Limb (tissue), 2 donors: ENCODE measurements at regions not wholly inside any gene's neighbourhood (a gene's known extent, or its start where the extent isn't known, plus 50 kb on each side); places are given as distances from the start of the nearest gene placed in this dataset.
"Not testable (repeated sequence)": the region's sequence is repeated elsewhere in the genome, so short reads cannot be mapped to it uniquely, and the experiment has no call there.

ENCODE experiments used
- DNase-seq, 2 donors: peaks; one replicate each; pipeline ENCODE4 v3.0.0-alpha.2; 2016; ENCODE audit errors: extremely low spot score in 2 of 2

DNA sequence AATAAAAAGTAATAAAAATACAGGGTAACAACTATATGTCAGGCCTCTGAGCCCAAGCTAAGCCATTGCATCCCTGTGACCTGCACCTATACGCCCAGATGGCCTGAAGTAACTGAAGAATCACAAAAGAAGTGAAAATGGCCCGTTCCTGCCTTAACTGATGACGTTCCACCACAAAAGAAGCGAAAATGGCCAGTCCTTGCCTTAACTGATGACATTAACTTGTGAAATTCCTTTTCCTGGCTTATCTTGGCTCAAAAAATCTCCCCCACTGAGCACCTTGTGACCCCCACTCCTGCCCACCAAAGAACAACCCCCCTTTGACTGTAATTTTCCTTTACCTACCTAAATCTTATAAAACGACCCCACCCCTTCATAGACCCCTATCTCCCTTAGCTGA, 963.8 kb downstream of the FAM181B start:
- not testable (repeated sequence) for DNase-seq

DNA sequence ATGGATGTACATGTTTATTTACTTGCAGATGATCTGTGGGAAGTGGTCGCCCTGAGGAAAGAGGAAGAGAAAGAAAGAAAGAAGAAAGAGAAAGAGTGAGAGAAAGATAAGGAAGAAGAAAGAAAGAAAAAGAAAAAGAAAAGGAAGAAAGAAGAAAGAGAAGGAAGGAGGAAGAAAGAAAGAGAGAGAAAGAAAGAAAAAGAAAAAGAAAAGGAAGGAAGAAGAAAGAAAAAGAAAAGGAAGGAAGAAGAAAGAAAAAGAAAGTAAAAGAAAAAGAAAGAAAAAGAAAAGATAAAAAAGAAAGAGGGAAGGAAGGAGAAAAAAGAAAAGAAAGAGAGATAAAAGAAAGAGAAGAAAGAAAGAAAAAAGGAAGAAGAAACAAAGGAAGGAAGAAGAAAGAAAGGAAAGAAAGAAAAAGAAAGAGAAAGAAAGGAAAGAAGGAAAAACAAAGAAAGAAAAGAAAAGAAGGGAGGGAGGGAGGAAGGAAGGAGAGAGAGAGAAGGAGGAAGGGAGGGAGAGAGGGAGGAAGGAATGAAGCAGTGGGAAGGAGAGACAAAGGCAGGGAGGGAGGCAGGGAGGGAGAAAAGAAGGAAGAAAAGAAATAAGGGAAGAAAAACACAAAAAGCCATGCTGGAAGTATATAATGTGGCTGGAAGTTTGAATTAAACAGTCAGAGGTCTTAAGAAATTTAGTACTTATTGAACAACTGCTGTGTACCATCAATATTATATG, 976.6 kb downstream of the FAM181B start:
- no peak for DNase-seq

DNA sequence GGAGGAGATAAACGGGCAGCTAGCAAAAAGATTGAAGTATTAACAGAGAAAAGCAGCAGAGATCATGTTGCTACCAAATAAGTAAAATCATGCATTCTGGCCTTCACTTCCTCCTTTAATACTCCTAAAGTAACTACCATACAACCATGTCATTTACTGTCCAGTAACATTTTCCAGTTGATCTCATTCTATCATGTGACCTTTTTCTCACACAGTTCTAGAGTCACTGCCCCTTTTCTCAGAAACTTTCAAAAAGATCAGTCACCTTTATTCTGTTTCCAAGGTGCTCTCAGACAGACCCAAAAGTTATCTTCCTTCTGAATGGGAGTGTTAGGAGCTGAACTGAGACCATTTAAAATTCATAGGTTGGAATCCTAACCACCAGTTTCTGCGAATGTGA, 984.4 kb downstream of the FAM181B start:
- no peak for DNase-seq

DNA sequence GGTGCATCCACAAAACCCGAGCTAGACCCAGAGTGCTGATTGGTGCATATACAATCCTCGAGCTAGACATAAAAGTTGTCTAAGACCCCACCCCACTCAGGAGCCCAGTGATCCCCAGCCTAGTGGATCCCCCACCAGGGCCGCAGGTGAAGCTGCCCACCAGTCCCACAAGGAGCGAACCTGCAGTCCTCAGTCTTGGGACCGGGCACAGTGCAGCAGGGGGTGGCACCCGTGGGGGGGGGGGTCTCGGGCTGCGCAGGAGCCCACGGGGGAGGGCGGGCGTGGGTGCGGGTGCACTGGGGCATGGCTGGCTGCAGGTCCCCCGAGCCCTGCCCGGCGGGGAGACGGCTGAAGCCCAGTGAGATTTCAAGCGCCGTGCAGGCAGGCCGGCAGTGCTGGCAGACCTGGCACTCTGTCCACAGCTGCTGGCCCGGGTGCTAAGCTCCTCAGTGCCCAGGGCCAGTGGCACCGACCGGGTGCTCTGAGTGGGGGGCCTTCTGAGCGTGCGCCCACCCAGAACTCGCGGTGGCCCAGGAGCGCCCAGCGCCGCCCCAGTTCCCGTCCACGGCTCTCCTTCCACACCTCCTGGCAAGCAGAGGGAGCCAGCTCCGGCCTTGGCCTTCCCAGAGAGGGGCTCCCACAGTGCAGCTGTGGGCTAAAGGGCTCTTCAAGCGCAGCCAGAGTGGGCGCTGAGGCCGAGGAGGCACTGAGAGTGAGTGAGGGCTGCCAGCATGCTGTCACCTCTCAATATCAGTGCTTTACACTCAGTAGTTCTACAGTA, 989.1 kb downstream of the FAM181B start:
- DNase-seq: no peak

DNA sequence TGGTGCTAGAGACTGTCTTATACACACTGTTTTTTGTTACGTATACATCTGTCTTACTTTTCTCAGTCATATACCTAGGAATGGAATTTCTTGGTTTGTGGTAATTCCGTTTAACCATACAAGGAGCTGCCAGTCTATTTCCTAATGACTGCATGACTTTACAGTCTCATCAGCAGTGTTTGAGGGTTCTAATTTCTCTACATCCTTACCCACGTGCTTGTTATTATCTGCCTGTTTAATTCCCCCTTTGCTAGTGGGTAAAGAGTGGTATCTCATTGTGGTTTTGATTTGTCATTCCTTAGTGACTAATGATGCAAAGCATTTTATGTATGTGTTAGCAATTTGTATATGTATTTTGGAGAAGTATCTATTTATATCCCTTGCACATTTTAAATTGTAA, 1008.0 kb downstream of the FAM181B start:
- DNase-seq: no peak

DNA sequence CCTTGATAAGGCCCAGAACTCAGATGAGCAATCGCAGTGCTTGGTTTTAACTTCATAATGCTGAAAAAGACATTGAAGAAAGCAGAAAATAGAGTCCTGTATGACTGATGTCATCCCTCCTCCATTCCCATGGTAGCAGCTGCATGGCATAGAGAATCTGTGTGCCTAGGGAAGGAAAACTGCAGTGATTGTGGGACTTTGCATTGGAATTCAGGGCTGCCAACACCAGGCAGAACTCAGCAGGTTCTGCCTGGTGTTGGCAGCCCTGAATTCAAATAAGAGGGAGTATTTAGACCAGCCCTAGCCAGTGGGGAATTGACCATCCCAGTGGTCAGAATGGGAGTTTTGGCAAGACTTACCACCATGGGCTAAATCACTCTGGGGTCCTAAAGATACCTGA, 1016.0 kb downstream of the FAM181B start:
- no peak for DNase-seq

DNA sequence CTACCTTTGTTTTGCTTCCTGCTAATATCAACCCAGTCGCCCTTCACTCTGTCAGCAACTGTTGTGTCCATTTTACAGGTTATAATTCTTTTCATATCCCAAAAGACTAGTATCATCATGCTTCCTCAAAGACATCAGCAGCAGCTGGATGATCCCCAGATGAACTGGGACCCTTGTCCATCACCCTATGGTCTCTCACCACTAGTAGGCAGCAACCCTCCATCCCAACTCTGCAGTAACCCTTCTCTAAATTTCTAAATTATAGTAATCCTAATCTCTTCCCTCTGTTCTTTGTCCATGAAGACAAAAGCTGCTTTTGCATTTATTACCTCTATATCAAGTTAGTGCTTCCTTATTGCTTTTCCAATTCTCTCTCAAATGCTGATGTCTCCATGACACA, 1025.8 kb downstream of the FAM181B start:
- DNase-seq: no peak

DNA sequence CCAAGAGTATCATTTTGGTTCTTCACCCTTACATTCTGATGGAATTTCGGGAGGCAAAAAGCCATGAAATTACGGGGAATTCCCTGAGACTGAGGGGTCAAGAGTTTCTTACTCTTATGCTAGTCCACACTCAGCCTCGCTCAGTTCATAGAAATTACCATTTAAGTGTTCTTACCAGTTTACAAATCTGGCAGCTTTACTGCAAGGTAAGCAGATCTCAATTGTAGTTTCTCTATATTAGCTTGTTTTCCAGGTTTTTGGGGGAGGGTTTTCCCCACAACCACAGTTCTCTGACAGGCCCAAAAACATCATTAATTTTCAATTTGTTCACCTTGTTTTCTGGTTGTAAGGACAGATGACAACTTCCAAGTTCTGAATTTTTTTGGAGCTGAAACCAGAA, 1028.4 kb downstream of the FAM181B start:
- DNase-seq: no peak

DNA sequence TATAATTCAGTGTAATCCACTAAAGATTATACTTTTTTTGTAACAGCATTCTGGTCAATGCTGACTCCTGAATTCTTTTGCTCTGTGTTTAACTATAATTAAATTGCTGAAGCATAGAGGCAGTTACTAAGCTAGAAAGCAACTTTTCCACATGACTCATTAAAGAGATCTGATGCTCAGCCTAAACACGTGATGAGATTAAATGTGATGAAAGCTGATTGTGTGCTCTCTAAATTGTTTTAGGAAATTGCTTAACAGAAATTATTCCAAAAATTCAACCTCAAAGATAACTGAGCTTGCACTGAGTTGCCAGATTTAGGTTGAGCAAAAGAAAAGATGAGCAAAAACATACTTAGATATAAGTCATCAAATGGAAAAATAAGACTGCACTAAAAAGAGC, 1033.6 kb downstream of the FAM181B start:
- DNase-seq: no peak

DNA sequence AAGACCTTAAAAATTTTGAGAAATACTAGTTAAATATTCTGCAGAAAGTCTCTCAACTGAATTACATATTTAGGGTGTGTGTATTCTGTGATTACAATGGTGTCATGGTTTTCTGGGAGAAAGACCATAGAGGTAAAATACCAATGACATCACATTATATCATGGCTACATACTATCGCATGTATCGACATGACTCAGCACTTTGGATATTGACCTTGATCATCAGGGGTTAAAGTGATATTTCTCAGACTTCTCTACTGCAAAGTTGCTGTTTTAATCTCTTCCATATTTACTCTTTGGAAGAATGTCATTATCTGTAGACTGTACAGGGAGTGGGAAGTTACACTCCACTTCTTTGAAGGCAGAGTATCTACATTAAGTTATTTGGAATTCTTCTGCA, 1046.6 kb downstream of the FAM181B start:
- DNase-seq: no peak

DNA sequence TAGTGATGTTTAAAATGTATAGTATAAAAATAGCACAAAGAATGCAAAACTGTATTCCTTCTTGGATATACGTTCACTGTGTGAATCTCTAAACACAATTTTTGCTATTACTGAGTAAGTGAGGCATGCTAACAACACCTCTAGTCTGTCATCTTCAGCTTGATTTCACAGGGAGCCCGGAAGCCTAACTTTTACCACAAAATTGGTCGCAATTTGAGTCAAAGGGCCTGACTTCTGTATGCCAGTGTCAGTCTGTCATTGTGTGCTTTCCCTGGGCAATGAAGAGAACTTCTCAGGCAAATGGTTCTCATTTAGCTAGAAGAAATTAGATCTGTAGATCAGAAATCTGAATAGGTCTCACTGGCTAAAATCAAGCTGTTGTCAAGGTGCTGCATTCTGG, 1059.5 kb downstream of the FAM181B start:
- DNase-seq: no peak

DNA sequence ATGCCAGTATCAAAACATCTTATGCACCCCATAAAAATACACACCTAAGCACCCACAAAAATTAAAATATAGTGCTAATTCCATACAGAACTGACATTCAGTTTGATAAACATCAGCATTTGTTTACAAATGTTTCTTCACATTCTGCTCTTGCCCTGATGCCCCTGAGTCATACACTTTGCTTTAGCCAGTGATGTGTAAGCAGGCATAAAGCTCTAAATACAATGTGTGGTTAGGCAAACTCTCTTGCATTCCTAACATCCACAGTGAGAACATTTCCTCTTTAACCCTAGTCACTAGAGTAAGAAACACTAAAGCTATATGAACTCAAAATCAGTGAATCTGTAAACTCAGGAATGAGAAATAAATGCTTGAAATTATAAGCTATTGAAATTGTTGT, 1060.7 kb downstream of the FAM181B start:
- no peak for DNase-seq

DNA sequence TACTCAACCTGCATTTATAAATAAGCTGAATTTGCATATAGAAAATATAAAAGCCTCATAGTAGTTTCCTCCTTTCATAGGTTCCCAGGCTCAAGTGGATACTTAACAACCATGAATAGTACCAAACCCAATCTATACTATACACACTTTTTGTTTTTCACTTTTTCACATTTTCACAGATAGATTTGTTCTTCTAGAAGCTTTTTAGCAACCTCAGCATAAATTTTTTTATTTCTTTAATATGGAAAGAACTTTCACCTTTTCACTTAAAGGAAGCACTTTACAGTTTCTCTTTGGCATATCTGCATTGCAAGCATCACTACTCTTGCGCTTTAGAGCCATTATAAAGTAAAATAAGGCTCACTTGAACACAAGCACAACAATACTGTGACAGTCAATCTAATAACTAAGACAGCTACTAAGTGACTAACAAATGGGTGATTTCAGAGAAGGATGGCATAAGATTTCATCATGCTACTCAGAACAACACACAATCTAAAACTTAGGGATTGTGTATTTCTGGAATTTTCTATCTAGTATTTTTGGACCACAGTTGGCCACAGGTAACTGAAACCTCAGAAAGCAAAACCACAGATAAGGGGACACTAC, 1063.6 kb downstream of the FAM181B start:
- no peak for DNase-seq

DNA sequence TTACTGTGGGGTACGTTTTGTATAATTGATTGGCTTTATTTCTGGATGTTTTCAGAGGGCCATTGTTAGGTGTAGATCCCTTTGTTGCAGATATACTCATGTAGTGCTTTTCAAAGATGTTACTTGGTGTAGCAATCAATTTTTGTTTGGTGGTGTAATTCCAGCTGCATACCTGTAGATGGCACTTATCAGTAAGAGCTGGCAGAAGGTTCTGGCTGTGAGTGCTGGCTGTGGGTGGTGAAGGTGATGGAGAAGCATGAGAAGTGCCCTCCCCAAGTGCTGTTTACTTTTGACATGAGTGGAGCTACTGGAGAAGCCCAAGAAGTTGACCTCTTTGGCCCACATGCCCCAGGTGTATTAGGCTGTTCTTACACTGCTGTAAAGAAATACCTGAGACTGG, 1074.9 kb downstream of the FAM181B start:
- DNase-seq: no peak

DNA sequence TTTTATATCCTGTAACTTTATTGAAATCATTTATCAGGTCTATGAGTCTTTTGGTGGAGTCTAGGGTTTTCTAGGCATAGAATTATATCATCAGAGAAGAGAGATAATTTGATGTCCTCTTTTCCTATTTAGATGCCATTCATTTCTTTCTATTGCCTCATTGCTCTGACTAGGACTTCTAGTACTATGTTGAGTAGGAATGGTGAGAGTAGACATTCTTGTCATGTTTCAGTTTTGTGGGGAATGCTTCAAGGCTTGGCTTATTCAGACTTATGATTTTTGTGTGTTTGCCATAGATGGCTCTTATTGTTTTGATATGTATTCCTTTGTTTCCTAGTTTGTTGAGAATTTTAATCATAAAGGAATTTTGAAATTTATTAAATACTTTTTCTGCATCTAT, 1078.3 kb downstream of the FAM181B start:
- DNase-seq: no peak

DNA sequence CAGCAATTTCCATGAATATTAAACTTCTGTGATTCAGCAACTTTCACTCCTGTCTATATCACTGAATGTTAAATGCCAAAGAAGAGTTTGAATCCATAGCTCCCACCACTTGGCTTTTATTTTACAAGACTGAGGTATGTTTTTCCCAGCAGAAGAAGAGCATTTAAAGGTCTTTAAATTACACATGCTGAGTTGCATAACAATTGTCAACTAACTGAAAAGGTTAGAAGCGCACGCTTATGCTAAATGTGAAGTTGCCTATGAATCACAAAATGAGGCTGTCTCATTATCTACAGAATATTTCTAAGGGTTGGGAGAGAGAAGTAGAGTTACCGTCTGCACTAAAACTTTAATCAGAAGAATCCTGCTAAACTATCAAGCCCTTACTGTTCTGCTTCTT, 1086.3 kb downstream of the FAM181B start:
- DNase-seq: no peak

DNA sequence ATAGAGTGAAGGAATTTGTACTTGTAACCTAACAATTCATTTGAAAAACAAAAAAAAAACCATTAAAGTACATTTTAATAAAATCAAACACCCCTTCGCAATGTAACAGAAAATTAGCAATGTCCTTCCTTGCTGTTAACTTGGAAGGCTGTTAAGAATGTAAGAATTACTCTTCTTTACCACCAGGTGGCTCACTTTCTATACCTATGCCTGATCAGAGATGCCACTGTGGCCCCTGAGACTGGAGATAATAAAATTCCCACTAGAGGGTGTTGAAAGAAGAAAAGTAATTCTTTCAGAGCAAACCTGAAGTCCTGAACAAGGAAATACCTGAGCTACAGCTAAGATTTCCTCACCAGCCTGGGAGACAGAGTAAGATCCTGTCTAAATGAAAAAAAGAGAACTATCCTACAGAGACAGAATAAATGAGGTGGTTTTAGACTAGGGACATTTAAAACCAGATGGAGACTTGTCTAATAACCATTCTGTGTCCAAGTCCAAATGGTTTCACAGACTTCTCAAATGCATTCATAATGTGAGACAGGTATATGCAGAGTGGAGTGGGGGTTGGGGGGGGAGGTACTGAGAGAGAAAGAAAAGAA, 1089.3 kb downstream of the FAM181B start:
- peak in 1 of 2 donors; percentile 61 for DNase-seq

DNA sequence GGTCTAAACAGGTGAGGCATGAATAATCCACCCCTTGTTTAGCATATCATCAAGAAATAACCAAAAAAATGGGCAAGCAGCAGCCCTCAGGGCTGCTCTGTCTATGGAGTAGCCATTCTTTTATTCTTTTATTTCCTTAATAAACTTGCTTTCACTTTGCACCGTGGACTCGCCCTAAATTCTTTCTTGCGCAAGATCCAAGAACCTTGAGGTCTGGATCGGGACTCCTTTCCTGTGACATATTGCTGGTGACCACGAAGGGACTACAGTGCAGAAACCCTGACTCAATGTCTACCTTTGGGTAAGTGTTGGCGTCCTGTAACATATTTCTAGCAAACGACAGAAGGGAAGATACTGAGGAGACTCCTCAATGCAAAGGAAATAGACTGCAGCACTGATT, 1099.2 kb downstream of the FAM181B start:
- no peak for DNase-seq

DNA sequence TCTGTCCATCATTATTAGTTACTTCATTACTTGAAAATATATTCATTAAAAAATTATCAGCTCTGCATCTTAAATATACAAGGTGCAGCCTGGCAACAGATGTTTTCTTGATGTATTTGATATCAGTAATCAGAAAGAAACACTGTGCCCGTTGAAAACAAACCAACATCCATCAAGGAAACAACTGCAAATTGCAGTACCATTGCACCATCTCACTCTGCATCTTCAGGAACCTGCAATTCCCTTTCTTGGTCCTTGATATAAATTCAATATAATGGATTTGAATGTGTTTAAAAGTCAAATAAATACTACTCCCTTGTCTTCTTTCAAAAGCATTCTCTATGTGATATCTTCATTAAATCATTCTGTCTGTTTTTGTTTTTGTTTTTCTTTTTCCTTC, 1131.2 kb downstream of the FAM181B start:
- DNase-seq: no peak

DNA sequence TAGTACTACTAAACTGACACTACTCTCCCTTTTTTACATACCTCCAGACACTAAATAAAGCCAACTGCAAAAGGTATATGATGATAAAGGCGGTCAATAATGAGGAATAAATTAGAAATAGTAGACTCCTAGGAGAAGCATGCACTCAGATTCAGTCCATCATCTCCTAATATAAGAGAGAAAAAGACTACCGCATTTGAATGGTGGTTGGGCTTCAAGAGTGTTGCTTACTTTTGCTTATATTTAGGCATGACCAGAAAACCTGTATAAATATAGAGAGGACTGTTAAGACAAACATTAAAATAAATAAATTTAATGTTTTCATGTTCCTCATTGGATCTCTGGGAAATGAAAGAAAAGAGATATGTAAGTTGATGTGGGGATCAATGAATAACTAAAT, 1137.0 kb downstream of the FAM181B start:
- DNase-seq: peak in 1 of 2 donors; percentile 6

DNA sequence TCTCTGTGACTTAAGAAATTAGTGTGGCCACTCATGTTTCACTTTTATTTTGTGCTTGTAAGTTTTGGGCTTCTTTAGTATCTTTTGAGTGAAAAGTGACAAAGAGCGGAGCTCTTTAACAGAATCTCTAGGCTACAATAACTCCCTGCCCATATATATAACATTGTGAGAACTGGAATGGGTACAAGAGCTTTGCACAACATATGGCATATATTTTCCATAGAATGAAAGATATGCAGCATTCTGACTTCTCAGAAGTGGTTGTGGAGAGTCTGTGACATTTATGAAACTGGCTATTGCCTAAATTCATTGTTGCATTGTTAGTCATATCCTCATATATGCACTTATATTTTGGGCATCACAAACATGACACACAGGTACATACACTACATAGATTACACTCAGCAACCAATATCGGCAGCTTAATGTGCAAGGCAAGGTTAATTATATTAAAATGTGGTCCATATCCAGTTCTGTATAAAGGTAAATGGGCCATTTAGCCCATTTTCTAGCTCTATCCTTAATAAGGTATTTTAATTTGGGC, 1148.2 kb downstream of the FAM181B start:
- no peak for DNase-seq

DNA sequence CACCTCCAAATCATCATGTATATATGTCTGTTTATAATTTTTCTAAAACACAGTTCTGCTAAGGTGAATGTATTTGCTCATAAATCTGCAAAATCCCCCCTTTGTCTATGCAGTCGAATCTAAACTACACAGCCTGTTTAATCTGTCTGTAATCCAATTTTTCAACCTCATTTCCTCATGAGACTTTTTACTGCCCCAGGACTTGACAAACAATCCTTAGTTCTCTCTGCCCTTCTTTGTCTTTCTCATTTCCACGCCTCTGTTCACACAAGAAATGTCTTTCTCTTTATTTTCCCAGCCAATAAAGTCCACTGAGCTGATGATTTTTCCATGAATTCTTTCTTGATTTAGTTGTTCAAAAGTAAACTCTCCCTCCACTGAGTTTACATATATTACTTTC, 1154.3 kb downstream of the FAM181B start:
- no peak for DNase-seq
